K562 (cell line): ENCODE measurements at regions not wholly inside any gene's neighbourhood (a gene's known extent, or its start where the extent isn't known, plus 50 kb on each side); places are given as distances from the start of the nearest gene placed in this dataset.

Experiments used
- ATAC-seq: fragments of 200-7000 bp; cut with Tn5 transposase; 3 replicates; pipeline ENCODE4 v1.9.1; 2020; ENCODE audit warnings: moderate library complexity
- BruUV-seq: library from RNA; stranded (reverse); fragments of 400-500 nt; replicated peaks from 2 replicates; lab custom pipeline; 2021; lab: Mats Ljungman, UMichigan
- CTCF ChIA-PET: fragments of 300-600 bp; formaldehyde crosslinking; extraction: SDS; loops from one replicate; lab custom pipeline; 2021; ENCODE audit warnings: low intra/inter-chr PET ratio; lab: Yijun Ruan, JAX
- POLR2A ChIA-PET: fragments of 300-600, 350-650 bp; sonication (Branson Sonifier 250); formaldehyde crosslinking; extraction: SDS; loops from one replicate; lab custom pipeline; 2021; ENCODE audit warnings: antibody characterized with exemption, inconsistent platforms; lab: Yijun Ruan, JAX
- DNase-seq, 4 experiments: peaks; one replicate each; pipeline versions ENCODE4 v3.0.0 to v3.0.0-alpha.2; 2011 to 2018; ENCODE audit warnings: low spot score in 3 of 4, mixed read lengths in 3 of 4; ENCODE audit errors: extremely low read depth in 1 of 4
- FAIRE-seq: peaks from 2 replicates; lab custom pipeline; 2011; peaks lifted over from hg19 to GRCh38; lab: Jason Lieb, UNC
- H2AFZ ChIP-seq: 2 replicates; pipeline ENCODE4 v1.6.0; 2011; ENCODE audit warnings: low read depth, low read length, control low read depth, inconsistent platforms
- H3K27ac ChIP-seq: fragments of 200-600 bp; 3 replicates; pipeline ENCODE4 v1.8.0; 2011; ENCODE audit warnings: low read depth, mild to moderate bottlenecking, control low read depth, inconsistent platforms, low read length, moderate library complexity, mixed read lengths; ENCODE audit errors: extremely low read depth
- H3K27me3 ChIP-seq, 2 experiments: fragments of 300-600 bp in 1 of 2; 2 replicates in 1 of 2; 3 replicates in 1 of 2; pipeline versions ENCODE4 v1.6.0 to v1.8.0; 2011; ENCODE audit warnings: inconsistent platforms in 2 of 2, low read length in 2 of 2, mild to moderate bottlenecking in 1 of 2, mixed read lengths in 1 of 2, moderate library complexity in 1 of 2; ENCODE audit not compliant: control insufficient read depth in 2 of 2, insufficient read depth in 2 of 2
- H3K36me3 ChIP-seq: fragments of 300-600 bp; 3 replicates; pipeline ENCODE4 v1.8.0; 2011; ENCODE audit warnings: mild to moderate bottlenecking, low read length, inconsistent platforms; ENCODE audit not compliant: control insufficient read depth, insufficient read depth
- H3K4me1 ChIP-seq, 2 experiments: fragments of 200-600 bp in 1 of 2; replicated peaks in 1 of 2; 2 replicates in 1 of 2; 3 replicates in 1 of 2; pipeline versions ENCODE4 v1.5.1 to v1.8.0; 2011; ENCODE audit warnings: inconsistent platforms in 2 of 2, low read length in 2 of 2, mild to moderate bottlenecking in 1 of 2, mixed read lengths in 1 of 2, moderate library complexity in 1 of 2; ENCODE audit not compliant: control insufficient read depth in 2 of 2, insufficient read depth in 2 of 2
- H3K4me2 ChIP-seq: 2 replicates; pipeline ENCODE4 v1.6.1; 2011; ENCODE audit warnings: low read length, control low read depth, inconsistent platforms, mixed read lengths; ENCODE audit not compliant: insufficient read depth
- H3K4me3 ChIP-seq: fragments of 200-600 bp; sonication (generic), shearing (Covaris generic); 2 replicates; pipeline ENCODE4 v1.5.1; 2016; ENCODE audit warnings: control low read depth, inconsistent platforms
- H3K79me2 ChIP-seq: fragments of 200-600 bp; 3 replicates; pipeline ENCODE4 v1.8.0; 2011; ENCODE audit warnings: low read length, inconsistent platforms; ENCODE audit not compliant: control insufficient read depth, insufficient read depth
- H3K9ac ChIP-seq, 2 experiments: 2 replicates each; pipeline versions ENCODE4 v1.6.0 to v1.6.1; 2011; ENCODE audit warnings: low read depth in 2 of 2, low read length in 2 of 2, control low read depth in 1 of 2, inconsistent platforms in 1 of 2, mild to moderate bottlenecking in 1 of 2, mixed read lengths in 1 of 2; ENCODE audit not compliant: insufficient read depth in 1 of 2
- H3K9me1 ChIP-seq: one replicate; pipeline ENCODE4 v1.6.0; 2011; ENCODE audit warnings: inconsistent platforms, mild to moderate bottlenecking, low read length, moderate library complexity; ENCODE audit not compliant: control insufficient read depth, insufficient read depth
- H3K9me3 ChIP-seq: replicated peaks from 2 replicates; pipeline ENCODE4 v1.5.1; 2011; ENCODE audit warnings: low read depth, low read length, inconsistent platforms; ENCODE audit not compliant: control insufficient read depth, insufficient read depth
- H4K20me1 ChIP-seq: replicated peaks from 2 replicates; pipeline ENCODE4 v1.6.1; 2011; ENCODE audit warnings: low read length, inconsistent platforms, mixed read lengths; ENCODE audit not compliant: control insufficient read depth, insufficient read depth
- EWSR1 ChIP-seq: fragments of 450-650 bp; IDR thresholded peaks from 2 replicates; pipeline ENCODE4 v1.6.1; 2018; ENCODE audit warnings: borderline replicate concordance, mild to moderate bottlenecking, low read depth, moderate library complexity; ENCODE audit not compliant: partially characterized antibody
- HDAC1 ChIP-seq, 2 experiments: fragments of 450-650 bp; IDR thresholded peaks; 2 replicates each; pipeline ENCODE4 v1.6.1; 2016 to 2017; ENCODE audit warnings: inconsistent platforms in 1 of 2, mild to moderate bottlenecking in 1 of 2, moderate library complexity in 1 of 2
- KLF6 ChIP-seq: fragments of 250-450 bp; sonication (Bioruptor Pico); IDR thresholded peaks from 2 replicates; pipeline ENCODE4 v1.4.0; 2020; ENCODE audit warnings: mild to moderate bottlenecking, moderate library complexity, borderline replicate concordance
- MAFF ChIP-seq: IDR thresholded peaks from 2 replicates; pipeline ENCODE4 v1.6.1; 2012; ENCODE audit warnings: low read length, improper control_type of control experiment
- MCM5 ChIP-seq: fragments of 450-650 bp; IDR thresholded peaks from 2 replicates; pipeline ENCODE4 v1.6.1; 2016; ENCODE audit warnings: low read depth
- MXI1 ChIP-seq: IDR thresholded peaks from 2 replicates; pipeline ENCODE4 v1.6.1; 2011; ENCODE audit warnings: low read depth, mild to moderate bottlenecking, improper control_type of control experiment, low read length
- PHTF2 ChIP-seq: fragments of 250-450 bp; sonication (Bioruptor Pico); IDR thresholded peaks from 2 replicates; pipeline ENCODE4 v1.5.0; 2021; ENCODE audit warnings: mild to moderate bottlenecking
- REST ChIP-seq, 2 experiments: fragments of 450-650 bp; formaldehyde crosslinking in 1 of 2; IDR thresholded peaks; 2 replicates each; pipeline versions ENCODE4 v1.4.0 to v1.6.1; 2014 to 2020; ENCODE audit warnings: mild to moderate bottlenecking in 2 of 2, borderline replicate concordance in 1 of 2, low read depth in 1 of 2
- TEAD2 ChIP-seq: fragments of 450-650 bp; IDR thresholded peaks from 2 replicates; pipeline ENCODE4 v1.6.1; 2016; ENCODE audit warnings: missing genetic modification characterization, control low read depth, missing compliant biosample characterization
- ZNF395 ChIP-seq: fragments of 200-800 bp; sonication (Bioruptor generic); IDR thresholded peaks from 2 replicates; pipeline ENCODE4 v1.6.1; 2017; ENCODE audit warnings: missing genetic modification characterization, missing compliant biosample characterization
- ZNF586 ChIP-seq: fragments of 450-650 bp; formaldehyde crosslinking; conservative IDR thresholded peaks from 2 replicates; pipeline ENCODE4 v1.4.0; 2020; ENCODE audit warnings: mild to moderate bottlenecking, moderate library complexity
- in situ Hi-C: fragments of 300-500 bp; cut with MboI; formaldehyde crosslinking; loops from 4 replicates; pipeline ENCODE4 v1.15.0; 2018; ENCODE audit warnings: inconsistent platforms, mixed read lengths
- intact Hi-C: fragments of 100-400 bp; cut with micrococcal nuclease; formaldehyde crosslinking; loops from 2 replicates; pipeline ENCODE4 v1.14.2; 2022

GRCh38 chr11:88059326-88059725, 115.9 kb downstream of the RAB38 start:
- Histone ChIP-seq H3K4me1 (no peaks in the 10 kb centered on the region), H3K4me3 (no peak overlapping the region), H3K27ac (no peak overlapping the region), H3K4me2 (no peak overlapping the region), H3K9ac (no peak overlapping the region), H3K36me3 (no peaks in the 10 kb centered on the region), H3K27me3 (no peaks in the 10 kb centered on the region), H2AFZ (no peak overlapping the region), H3K79me2 (no peaks in the 10 kb centered on the region), H3K9me3 (no peaks in the 10 kb centered on the region), H3K9me1 (no peaks in the 10 kb centered on the region), H4K20me1 (no peaks in the 10 kb centered on the region)
- intact Hi-C loops = no loop called here
- no peak for ATAC-seq
- BruUV-seq = no TSS peak
- no peak for FAIRE-seq
- POLR2A ChIA-PET = no interaction called here
- in situ Hi-C loops = no loop called here
- DNase-seq = no peak
- CTCF ChIA-PET = no interaction called here
- TF ChIP-seq KLF6 (CRISPR knock-in tag) = no peak
- no peak for TF ChIP-seq EWSR1
- no peak for TF ChIP-seq REST (IDR thresholded peaks at IDR 0.05; ENCODE audit: borderline replicate concordance)
- TF ChIP-seq REST (CRISPR knock-in tag; IDR thresholded peaks at IDR 0.05; ENCODE audit: low read depth) = no peak
- TF ChIP-seq ZNF586 (CRISPR knock-in tag) = no peak
- TF ChIP-seq HDAC1 (IDR thresholded peaks at IDR 0.05) = no peak
- no peak for TF ChIP-seq MAFF
- TF ChIP-seq MXI1 = no peak
- no peak for TF ChIP-seq PHTF2 (CRISPR knock-in tag)
- TF ChIP-seq MCM5 = no peak
- TF ChIP-seq TEAD2 (tag) = no peak
- no peak for TF ChIP-seq ZNF395 (CRISPR knock-in tag)
